GM23338 (cell line): ENCODE measurements at regions not wholly inside any gene's neighbourhood (a gene's known extent, or its start where the extent isn't known, plus 50 kb on each side); places are given as distances from the start of the nearest gene placed in this dataset.

Source experiments
- ATAC-seq: fragments of 200-7000 bp; cut with Tn5 transposase; 3 replicates; pipeline ENCODE4 v1.9.1; 2020
- DNase-seq: peaks from one replicate; pipeline ENCODE4 v3.0.0-alpha.2; 2015; ENCODE audit warnings: low spot score
- H2AFZ ChIP-seq: fragments of 200-600 bp; sonication (generic); 2 replicates; pipeline ENCODE4 v1.8.0; 2016; ENCODE audit warnings: antibody characterized with exemption, mild to moderate bottlenecking, moderate library complexity
- H3F3A ChIP-seq: fragments of 200-600 bp; sonication (generic); replicated peaks from 2 replicates; pipeline ENCODE4 v1.8.0; 2017; ENCODE audit warnings: antibody characterized with exemption, mixed run types, low read depth
- H3K27ac ChIP-seq: fragments of 200-600 bp; sonication (generic); 2 replicates; pipeline ENCODE4 v1.6.1; 2016; ENCODE audit warnings: low read depth
- H3K27me3 ChIP-seq: fragments of 200-600 bp; sonication (generic); 2 replicates; pipeline ENCODE4 v1.8.0; 2016; ENCODE audit warnings: mild to moderate bottlenecking, mixed run types, moderate library complexity; ENCODE audit not compliant: insufficient read depth
- H3K36me3 ChIP-seq: fragments of 200-600 bp; sonication (generic); 2 replicates; pipeline ENCODE4 v1.8.0; 2016; ENCODE audit warnings: mild to moderate bottlenecking; ENCODE audit not compliant: insufficient read depth
- H3K4me1 ChIP-seq: fragments of 200-600 bp; sonication (generic); 2 replicates; pipeline ENCODE4 v1.8.0; 2016; ENCODE audit warnings: mild to moderate bottlenecking, moderate library complexity; ENCODE audit not compliant: insufficient read depth
- H3K4me2 ChIP-seq: fragments of 200-600 bp; sonication (generic); 2 replicates; pipeline ENCODE4 v1.7.1; 2017; ENCODE audit warnings: mixed run types
- H3K4me3 ChIP-seq: fragments of 200-600 bp; sonication (generic); 2 replicates; pipeline ENCODE4 v1.6.1; 2016; ENCODE audit warnings: mixed run types
- H3K79me2 ChIP-seq: fragments of 200-600 bp; sonication (generic); replicated peaks from 2 replicates; pipeline ENCODE4 v1.8.0; 2017; ENCODE audit warnings: mild to moderate bottlenecking; ENCODE audit not compliant: insufficient read depth
- H3K9me2 ChIP-seq: fragments of 200-600 bp; sonication (generic); 2 replicates; pipeline ENCODE4 v1.8.0; 2017; ENCODE audit not compliant: insufficient read depth
- H4K20me1 ChIP-seq: fragments of 200-600 bp; sonication (generic); replicated peaks from 2 replicates; pipeline ENCODE4 v1.8.0; 2017; ENCODE audit warnings: mild to moderate bottlenecking; ENCODE audit not compliant: insufficient read depth
- H3K27ac Mint-ChIP-seq: 2 replicates; pipeline ENCODE4 v1.8.0; 2020; ENCODE audit warnings: inconsistent platforms, mild to moderate bottlenecking, moderate library complexity, mixed read lengths
- H3K27me3 Mint-ChIP-seq: 3 replicates; pipeline ENCODE4 v1.8.0; 2022; ENCODE audit warnings: low read depth, mild to moderate bottlenecking, moderate library complexity, mixed read lengths, inconsistent platforms; ENCODE audit not compliant: insufficient read depth, poor library complexity
- H3K36me3 Mint-ChIP-seq: 3 replicates; pipeline ENCODE4 v1.8.0; 2021; ENCODE audit warnings: low read depth, mild to moderate bottlenecking, inconsistent platforms, moderate library complexity, mixed read lengths
- H3K4me1 Mint-ChIP-seq: 3 replicates; pipeline ENCODE4 v1.8.0; 2020; ENCODE audit warnings: mild to moderate bottlenecking, inconsistent platforms, mixed read lengths
- H3K4me3 Mint-ChIP-seq: 3 replicates; pipeline ENCODE4 v1.8.0; 2021; ENCODE audit warnings: moderate library complexity, mild to moderate bottlenecking, inconsistent platforms, mixed read lengths
- H3K9me3 Mint-ChIP-seq: 3 replicates; pipeline ENCODE4 v1.8.0; 2020; ENCODE audit warnings: moderate library complexity, mild to moderate bottlenecking, inconsistent platforms, mixed read lengths
- CREB1 ChIP-seq: fragments of 250-450 bp; sonication (Bioruptor Pico); IDR thresholded peaks from 2 replicates; pipeline ENCODE4 v1.5.0; 2020; ENCODE audit warnings: low read depth, mild to moderate bottlenecking, moderate library complexity
- EZH2 ChIP-seq: fragments of 200-600 bp; sonication (generic); IDR thresholded peaks from one replicate; pipeline ENCODE4 v1.8.0; 2017; ENCODE audit warnings: antibody characterized with exemption, mild to moderate bottlenecking, low read depth; ENCODE audit not compliant: unreplicated experiment
- EZH2phosphoT487 ChIP-seq: fragments of 200-600 bp; sonication (generic); IDR thresholded peaks from one replicate; pipeline ENCODE4 v1.8.1; 2018; ENCODE audit warnings: antibody characterized with exemption; ENCODE audit not compliant: unreplicated experiment
- JUNB ChIP-seq: IDR thresholded peaks from one replicate; pipeline ENCODE4 v1.6.1; 2016; ENCODE audit warnings: antibody characterized with exemption; ENCODE audit not compliant: unreplicated experiment
- NANOG ChIP-seq: IDR thresholded peaks from 2 replicates; pipeline ENCODE4 v1.6.1; 2016; ENCODE audit warnings: antibody characterized with exemption, borderline replicate concordance
- STAT1 ChIP-seq: IDR thresholded peaks from one replicate; pipeline ENCODE4 v1.6.1; 2016; ENCODE audit warnings: antibody characterized with exemption; ENCODE audit not compliant: unreplicated experiment
- ZNF331 ChIP-seq: fragments of 250-450 bp; sonication (Bioruptor Pico); IDR thresholded peaks from 2 replicates; pipeline ENCODE4 v1.5.0; 2020; ENCODE audit warnings: low read depth, mild to moderate bottlenecking, moderate library complexity
- TF ChIP-seq, protein P1 (sequence below): IDR thresholded peaks from one replicate; pipeline ENCODE4 v1.6.1; 2018; ENCODE audit warnings: antibody characterized with exemption; ENCODE audit not compliant: unreplicated experiment
- TF ChIP-seq, protein P2 (sequence below): IDR thresholded peaks from 2 replicates; pipeline ENCODE4 v1.6.1; 2016; ENCODE audit warnings: antibody characterized with exemption

DNA sequence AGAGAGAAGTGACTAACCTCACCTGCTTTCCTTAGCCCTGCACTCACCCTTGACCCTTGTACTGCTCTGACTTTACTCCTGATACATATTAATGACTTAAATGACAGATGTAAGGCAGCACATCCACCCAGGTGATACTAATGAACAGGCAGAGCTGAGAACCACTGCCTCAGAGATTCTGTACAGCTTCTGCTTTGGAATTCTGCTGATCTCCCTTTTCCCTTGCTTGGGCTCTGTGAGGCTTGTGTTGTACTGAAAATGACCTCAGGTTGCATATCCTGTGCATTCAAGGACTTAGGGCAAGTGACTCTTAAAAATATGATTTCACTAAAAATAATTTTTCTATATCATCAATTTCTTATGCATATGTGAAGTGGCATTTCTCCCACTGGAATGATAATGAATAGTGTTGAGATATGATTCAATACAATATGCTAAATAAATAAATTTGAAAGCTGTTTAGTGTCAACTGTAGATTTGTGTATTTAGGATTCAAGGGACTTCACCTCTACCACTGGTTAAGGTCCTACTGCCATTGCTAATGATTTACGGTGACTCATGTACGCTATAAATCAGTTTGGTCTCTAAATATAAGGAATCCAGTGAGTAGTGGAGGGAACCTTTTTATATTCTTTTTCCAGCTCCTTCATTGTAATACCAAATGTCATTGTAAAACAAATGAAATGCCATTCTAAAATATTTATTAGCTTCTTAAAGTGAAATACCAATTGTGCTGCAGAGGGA is 328.3 kb downstream of the SOCS6 start (continued):
- TF ChIP-seq, protein P1, sequence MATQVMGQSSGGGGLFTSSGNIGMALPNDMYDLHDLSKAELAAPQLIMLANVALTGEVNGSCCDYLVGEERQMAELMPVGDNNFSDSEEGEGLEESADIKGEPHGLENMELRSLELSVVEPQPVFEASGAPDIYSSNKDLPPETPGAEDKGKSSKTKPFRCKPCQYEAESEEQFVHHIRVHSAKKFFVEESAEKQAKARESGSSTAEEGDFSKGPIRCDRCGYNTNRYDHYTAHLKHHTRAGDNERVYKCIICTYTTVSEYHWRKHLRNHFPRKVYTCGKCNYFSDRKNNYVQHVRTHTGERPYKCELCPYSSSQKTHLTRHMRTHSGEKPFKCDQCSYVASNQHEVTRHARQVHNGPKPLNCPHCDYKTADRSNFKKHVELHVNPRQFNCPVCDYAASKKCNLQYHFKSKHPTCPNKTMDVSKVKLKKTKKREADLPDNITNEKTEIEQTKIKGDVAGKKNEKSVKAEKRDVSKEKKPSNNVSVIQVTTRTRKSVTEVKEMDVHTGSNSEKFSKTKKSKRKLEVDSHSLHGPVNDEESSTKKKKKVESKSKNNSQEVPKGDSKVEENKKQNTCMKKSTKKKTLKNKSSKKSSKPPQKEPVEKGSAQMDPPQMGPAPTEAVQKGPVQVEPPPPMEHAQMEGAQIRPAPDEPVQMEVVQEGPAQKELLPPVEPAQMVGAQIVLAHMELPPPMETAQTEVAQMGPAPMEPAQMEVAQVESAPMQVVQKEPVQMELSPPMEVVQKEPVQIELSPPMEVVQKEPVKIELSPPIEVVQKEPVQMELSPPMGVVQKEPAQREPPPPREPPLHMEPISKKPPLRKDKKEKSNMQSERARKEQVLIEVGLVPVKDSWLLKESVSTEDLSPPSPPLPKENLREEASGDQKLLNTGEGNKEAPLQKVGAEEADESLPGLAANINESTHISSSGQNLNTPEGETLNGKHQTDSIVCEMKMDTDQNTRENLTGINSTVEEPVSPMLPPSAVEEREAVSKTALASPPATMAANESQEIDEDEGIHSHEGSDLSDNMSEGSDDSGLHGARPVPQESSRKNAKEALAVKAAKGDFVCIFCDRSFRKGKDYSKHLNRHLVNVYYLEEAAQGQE: no peak
- TF ChIP-seq JUNB (no peak), STAT1 (no peak), EZH2phosphoT487 (no peak)
- TF ChIP-seq, protein P2, sequence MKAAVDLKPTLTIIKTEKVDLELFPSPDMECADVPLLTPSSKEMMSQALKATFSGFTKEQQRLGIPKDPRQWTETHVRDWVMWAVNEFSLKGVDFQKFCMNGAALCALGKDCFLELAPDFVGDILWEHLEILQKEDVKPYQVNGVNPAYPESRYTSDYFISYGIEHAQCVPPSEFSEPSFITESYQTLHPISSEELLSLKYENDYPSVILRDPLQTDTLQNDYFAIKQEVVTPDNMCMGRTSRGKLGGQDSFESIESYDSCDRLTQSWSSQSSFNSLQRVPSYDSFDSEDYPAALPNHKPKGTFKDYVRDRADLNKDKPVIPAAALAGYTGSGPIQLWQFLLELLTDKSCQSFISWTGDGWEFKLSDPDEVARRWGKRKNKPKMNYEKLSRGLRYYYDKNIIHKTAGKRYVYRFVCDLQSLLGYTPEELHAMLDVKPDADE: no peak

DNA sequence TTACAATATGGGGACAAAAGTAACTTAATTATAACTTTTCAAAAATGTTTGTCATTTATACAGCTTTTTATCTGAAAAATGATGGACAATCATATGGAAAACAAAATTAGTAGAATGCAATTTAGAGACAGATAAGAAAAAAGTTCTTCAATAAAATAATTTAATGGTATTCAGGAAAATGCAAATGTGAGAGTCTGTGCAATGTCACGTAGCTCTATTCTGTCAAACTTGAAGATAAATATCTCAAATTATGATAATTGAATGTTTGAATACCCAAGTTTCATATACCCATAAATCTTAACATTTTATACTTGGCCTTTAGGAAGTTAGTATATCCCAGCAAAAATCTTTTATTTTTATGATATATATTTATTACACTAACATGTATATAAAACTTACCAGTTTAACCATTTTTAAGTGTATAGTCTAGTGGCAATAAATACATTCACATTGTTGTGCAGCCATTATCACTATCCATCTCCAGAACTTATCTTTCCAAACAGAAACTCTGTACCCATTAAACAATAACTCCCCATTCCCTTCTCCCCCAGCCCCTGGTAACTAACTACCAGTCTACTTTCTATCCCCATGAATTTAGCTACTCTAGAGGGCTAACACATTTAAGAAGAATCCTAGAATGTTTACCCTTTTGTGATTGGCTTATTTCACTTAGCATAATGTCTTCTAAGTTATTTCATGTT is 311.5 kb downstream of the SOCS6 start:
- Histone ChIP-seq H3K27ac (no peak overlapping the region), H4K20me1 (no peaks in the 10 kb centered on the region), H3K79me2 (no peaks in the 10 kb centered on the region), H3K9me2 (no peaks in the 10 kb centered on the region), H3K36me3 (0 out of 2 replicates have a peak, but pooled peaks cover 5% of the 10 kb centered on the region), H3K4me1 (no peaks in the 10 kb centered on the region), H3K4me3 (no peak overlapping the region), H3K4me2 (no peak overlapping the region), H3F3A (no peaks in the 10 kb centered on the region), H2AFZ (no peak overlapping the region), H3K27me3 (no peaks in the 10 kb centered on the region)
- Mint-ChIP-seq H3K4me3 (no peak overlapping the region), H3K9me3 (peaks cover 93% of the 10 kb centered on the region), H3K27me3 (no peaks in the 10 kb centered on the region), H3K27ac (no peak overlapping the region), H3K4me1 (no peaks in the 10 kb centered on the region), H3K36me3 (peaks cover 17% of the 10 kb centered on the region; the same call in 2 of the 3 replicates)
- DNase-seq (no peak), ATAC-seq (no peak)
- TF ChIP-seq EZH2 (no peak), JUNB (no peak), STAT1 (no peak), NANOG (no peak), CREB1 (CRISPR knock-in tag) (no peak), ZNF331 (CRISPR knock-in tag) (no peak)
- TF ChIP-seq, protein P1: no peak
- TF ChIP-seq, protein P2: no peak
